C4-2B (cell line): ENCODE measurements at regions not wholly inside any gene's neighbourhood (a gene's known extent, or its start where the extent isn't known, plus 50 kb on each side); places are given as distances from the start of the nearest gene placed in this dataset.
"Not testable (repeated sequence)": the region's sequence is repeated elsewhere in the genome, so short reads cannot be mapped to it uniquely, and the experiment has no call there.

Source experiments
- ZFX ChIP-seq: fragments of 450-650 bp; IDR thresholded peaks from 2 replicates; pipeline ENCODE4 v1.6.1; 2017
- TF ChIP-seq, protein P1 (sequence below): fragments of 450-650 bp; conservative IDR thresholded peaks from 2 replicates; pipeline ENCODE4 v1.5.1; 2017; ENCODE audit warnings: mild to moderate bottlenecking

DNA sequence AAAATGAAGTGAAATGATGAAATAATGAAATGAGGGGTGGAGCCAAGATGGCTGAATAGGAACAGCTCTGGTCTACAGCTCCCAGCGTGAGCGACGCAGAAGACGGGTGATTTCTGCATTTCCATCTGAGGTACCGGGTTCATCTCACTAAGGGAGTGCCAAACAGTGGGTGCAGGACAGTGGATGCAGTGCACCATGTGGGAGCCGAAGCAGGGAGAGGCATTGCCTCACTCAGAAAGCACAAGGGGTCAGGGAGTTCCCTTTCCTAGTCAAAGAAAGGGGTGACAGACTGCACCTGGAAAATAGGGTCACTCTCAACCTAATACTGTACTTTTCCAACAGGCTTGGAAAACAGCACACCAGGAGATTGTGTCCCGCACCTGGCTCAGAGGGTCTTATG is 2755.4 kb downstream of the RPIA start:
- TF ChIP-seq, protein P1, sequence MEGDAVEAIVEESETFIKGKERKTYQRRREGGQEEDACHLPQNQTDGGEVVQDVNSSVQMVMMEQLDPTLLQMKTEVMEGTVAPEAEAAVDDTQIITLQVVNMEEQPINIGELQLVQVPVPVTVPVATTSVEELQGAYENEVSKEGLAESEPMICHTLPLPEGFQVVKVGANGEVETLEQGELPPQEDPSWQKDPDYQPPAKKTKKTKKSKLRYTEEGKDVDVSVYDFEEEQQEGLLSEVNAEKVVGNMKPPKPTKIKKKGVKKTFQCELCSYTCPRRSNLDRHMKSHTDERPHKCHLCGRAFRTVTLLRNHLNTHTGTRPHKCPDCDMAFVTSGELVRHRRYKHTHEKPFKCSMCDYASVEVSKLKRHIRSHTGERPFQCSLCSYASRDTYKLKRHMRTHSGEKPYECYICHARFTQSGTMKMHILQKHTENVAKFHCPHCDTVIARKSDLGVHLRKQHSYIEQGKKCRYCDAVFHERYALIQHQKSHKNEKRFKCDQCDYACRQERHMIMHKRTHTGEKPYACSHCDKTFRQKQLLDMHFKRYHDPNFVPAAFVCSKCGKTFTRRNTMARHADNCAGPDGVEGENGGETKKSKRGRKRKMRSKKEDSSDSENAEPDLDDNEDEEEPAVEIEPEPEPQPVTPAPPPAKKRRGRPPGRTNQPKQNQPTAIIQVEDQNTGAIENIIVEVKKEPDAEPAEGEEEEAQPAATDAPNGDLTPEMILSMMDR, result not testable (repeated sequence)
- not testable (repeated sequence) for TF ChIP-seq ZFX
